ENCODE measurements at regions not wholly inside any gene's neighbourhood (a gene's known extent, or its start where the extent isn't known, plus 50 kb on each side); places are given as distances from the start of the nearest gene placed in this dataset.

GRCh38 chr1:219109424-219110018, 64.2 kb upstream of the LYPLAL1 start:
- in situ Hi-C loops (cut with MboI) (no loop called here), intact Hi-C loops (cut with micrococcal nuclease; ENCODE audit: unreplicated experiment) (no loop called here)
- no peak overlapping the region for H3K9ac ChIP-seq (ENCODE audit: control insufficient read depth, insufficient read depth, low read length)
- no peak overlapping the region for H2AFZ ChIP-seq (ENCODE audit: control insufficient read depth, low read depth, low read length)
- no peak overlapping the region for H3K4me3 ChIP-seq
- ChIA-PET POLR2A (no interaction called here), SMC1A (ENCODE audit: uncharacterized antibody, unreplicated experiment) (interaction anchor here (0.7 to 1.4 kb wide), 4 partner anchors 12 to 52 kb away, joined by 3 read pairs; no protein-coding TSS in a partner anchor), RAD21 (ENCODE audit: unreplicated experiment) (no interaction called here), CTCF (no interaction called here)
- DNase-seq (ENCODE audit: low read depth, low spot score): no peak
- no TSS peak for BruUV-seq (replicated peaks)
- no peaks in the 10 kb centered on the region for H4K20me1 ChIP-seq (ENCODE audit: control insufficient read depth, insufficient read depth)
- no peaks in the 10 kb centered on the region for H3K79me2 ChIP-seq (ENCODE audit: control insufficient read depth, insufficient read depth, low read length)
- H3K4me1 ChIP-seq (ENCODE audit: control insufficient read depth, insufficient read depth, low read length): no peaks in the 10 kb centered on the region
- H3K36me3 ChIP-seq (ENCODE audit: control insufficient read depth in 2 of 2, insufficient read depth in 2 of 2, low read length in 1 of 2): no peaks in the 10 kb centered on the region
- TF ChIP-seq EGR1 (IDR thresholded peaks at IDR 0.05; ENCODE audit: borderline replicate concordance in 1 of 2, low read depth in 2 of 2, low read length in 2 of 2): no peak
- ATAC-seq: peak; percentile 49
- peak; percentile 66 for FAIRE-seq
- no peak overlapping the region for H3K27ac ChIP-seq (ENCODE audit: control insufficient read depth, insufficient read depth)
- H3K27me3 ChIP-seq (replicated peaks in 1 of 2; ENCODE audit: control insufficient read depth in 2 of 2, insufficient read depth in 2 of 2, low read length in 1 of 2): 0 out of 4 replicates have a peak, but pooled peaks cover 0 to 1% of the 10 kb centered on the region in 2 experiments
- H3K9me3 ChIP-seq (replicated peaks; ENCODE audit: control insufficient read depth, insufficient read depth, low read length): no peaks in the 10 kb centered on the region; the same call in 2 of the 3 replicates
- H3K4me2 ChIP-seq (ENCODE audit: control insufficient read depth, insufficient read depth): no peak overlapping the region

GRCh38 chr1:219113261-219113660, 60.4 kb upstream of the LYPLAL1 start:
- 0 out of 4 replicates have a peak, but pooled peaks cover 0 to 1% of the 10 kb centered on the region in 2 experiments for H3K27me3 ChIP-seq (replicated peaks in 1 of 2; ENCODE audit: control insufficient read depth in 2 of 2, insufficient read depth in 2 of 2, low read length in 1 of 2)
- H3K9ac ChIP-seq (ENCODE audit: control insufficient read depth, insufficient read depth, low read length): no peak overlapping the region
- H3K4me3 ChIP-seq: no peak overlapping the region
- ATAC-seq: no peak
- no peak overlapping the region for H3K4me2 ChIP-seq (ENCODE audit: control insufficient read depth, insufficient read depth)
- in situ Hi-C loops (cut with MboI): no loop called here
- H4K20me1 ChIP-seq (ENCODE audit: control insufficient read depth, insufficient read depth): no peaks in the 10 kb centered on the region
- POLR2A ChIA-PET: no interaction called here
- no peaks in the 10 kb centered on the region; the same call in 2 of the 3 replicates for H3K9me3 ChIP-seq (replicated peaks; ENCODE audit: control insufficient read depth, insufficient read depth, low read length)
- FAIRE-seq: no peak
- no peak for DNase-seq (ENCODE audit: low read depth, low spot score)
- intact Hi-C loops (cut with micrococcal nuclease; ENCODE audit: unreplicated experiment): no loop called here
- H3K27ac ChIP-seq (ENCODE audit: control insufficient read depth, insufficient read depth): no peak overlapping the region
- RAD21 ChIA-PET (ENCODE audit: unreplicated experiment): no interaction called here
- no peaks in the 10 kb centered on the region for H3K4me1 ChIP-seq (ENCODE audit: control insufficient read depth, insufficient read depth, low read length)
- SMC1A ChIA-PET (ENCODE audit: uncharacterized antibody, unreplicated experiment): no interaction called here
- BruUV-seq (replicated peaks): no TSS peak
- no peaks in the 10 kb centered on the region for H3K36me3 ChIP-seq (ENCODE audit: control insufficient read depth in 2 of 2, insufficient read depth in 2 of 2, low read length in 1 of 2)
- CTCF ChIA-PET: interaction anchor here (0.7 to 1.2 kb wide), 3 partner anchors 16 to 159 kb away, joined by 3 read pairs; no protein-coding TSS in a partner anchor
- H2AFZ ChIP-seq (ENCODE audit: control insufficient read depth, low read depth, low read length): no peak overlapping the region
- H3K79me2 ChIP-seq (ENCODE audit: control insufficient read depth, insufficient read depth, low read length): no peaks in the 10 kb centered on the region
- TF ChIP-seq E2F4 (IDR thresholded peaks at IDR 0.05; ENCODE audit: low read depth, low read length): no peak
- TF ChIP-seq KDM1A (IDR thresholded peaks at IDR 0.05; ENCODE audit: borderline replicate concordance): no peak
- no peak for TF ChIP-seq YY1 (IDR thresholded peaks at IDR 0.05; ENCODE audit: low read depth, low read length)
- TF ChIP-seq TCF7 (IDR thresholded peaks at IDR 0.05; ENCODE audit: borderline replicate concordance): no peak
- TF ChIP-seq BMI1 (IDR thresholded peaks at IDR 0.05; ENCODE audit: borderline replicate concordance): no peak
- no peak for TF ChIP-seq CUX1 (IDR thresholded peaks at IDR 0.05; ENCODE audit: insufficient replicate concordance, low read depth, low read length)
- no peak for TF ChIP-seq CBX5 (IDR thresholded peaks at IDR 0.05; ENCODE audit: low read depth)
- TF ChIP-seq POLR2AphosphoS5 (IDR thresholded peaks at IDR 0.05; ENCODE audit: low read length): no peak
- no peak for TF ChIP-seq RFX5 (IDR thresholded peaks at IDR 0.05; ENCODE audit: low read depth, low read length)

Measured in GM12878 (cell line).